NT2/D1 (cell line): ENCODE measurements at regions not wholly inside any gene's neighbourhood (a gene's known extent, or its start where the extent isn't known, plus 50 kb on each side); places are given as distances from the start of the nearest gene placed in this dataset.

Source experiments
- YY1 ChIP-seq: IDR thresholded peaks from 2 replicates; pipeline ENCODE4 v1.6.1; 2011; ENCODE audit not compliant: insufficient read length, insufficient read depth
- ZNF274 ChIP-seq: IDR thresholded peaks from 2 replicates; pipeline ENCODE4 v1.6.1; 2011; ENCODE audit warnings: mild to moderate bottlenecking, low read depth, low read length

DNA sequence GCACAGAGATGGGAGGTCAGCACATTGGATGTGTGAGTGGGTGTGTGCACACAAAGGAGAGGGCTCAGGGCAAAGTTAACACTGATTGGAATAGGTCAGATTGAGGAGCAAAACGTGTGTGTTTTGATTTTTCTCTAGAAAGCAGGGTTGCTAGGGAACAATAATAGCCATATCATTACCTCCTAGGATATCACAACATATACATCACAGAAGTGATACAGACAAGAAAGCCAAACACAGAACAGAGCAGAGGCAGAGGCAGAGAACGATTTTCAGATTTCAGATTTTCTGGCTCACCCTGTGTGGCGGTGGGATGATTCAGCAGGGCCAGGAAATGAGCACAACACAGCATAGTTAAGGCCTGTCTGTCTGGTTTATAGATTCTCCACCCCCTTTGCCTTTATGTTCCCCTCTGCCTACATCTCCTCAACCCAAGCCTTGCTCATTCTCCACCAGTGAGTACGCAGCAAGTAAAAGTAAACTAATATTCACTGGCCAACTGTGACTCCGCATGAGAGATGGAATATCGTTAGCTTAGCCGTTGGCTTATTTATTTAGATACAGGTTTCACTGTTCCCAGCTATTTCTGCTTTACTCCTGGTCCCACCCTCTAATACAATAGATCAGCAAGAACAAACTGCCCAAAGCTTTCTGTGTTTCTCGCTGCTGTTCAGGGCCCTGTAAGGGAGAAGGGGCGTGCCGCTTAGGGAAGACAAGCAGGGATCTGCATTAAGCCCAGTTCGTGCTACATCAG is 182.7 kb upstream of the TSC22D1 start:
- no peak for TF ChIP-seq ZNF274
- TF ChIP-seq YY1 = no peak
